ENCODE measurements at regions not wholly inside any gene's neighbourhood (a gene's known extent, or its start where the extent isn't known, plus 50 kb on each side); places are given as distances from the start of the nearest gene placed in this dataset.
"Not testable (repeated sequence)": the region's sequence is repeated elsewhere in the genome, so short reads cannot be mapped to it uniquely, and the experiment has no call there.

DNA sequence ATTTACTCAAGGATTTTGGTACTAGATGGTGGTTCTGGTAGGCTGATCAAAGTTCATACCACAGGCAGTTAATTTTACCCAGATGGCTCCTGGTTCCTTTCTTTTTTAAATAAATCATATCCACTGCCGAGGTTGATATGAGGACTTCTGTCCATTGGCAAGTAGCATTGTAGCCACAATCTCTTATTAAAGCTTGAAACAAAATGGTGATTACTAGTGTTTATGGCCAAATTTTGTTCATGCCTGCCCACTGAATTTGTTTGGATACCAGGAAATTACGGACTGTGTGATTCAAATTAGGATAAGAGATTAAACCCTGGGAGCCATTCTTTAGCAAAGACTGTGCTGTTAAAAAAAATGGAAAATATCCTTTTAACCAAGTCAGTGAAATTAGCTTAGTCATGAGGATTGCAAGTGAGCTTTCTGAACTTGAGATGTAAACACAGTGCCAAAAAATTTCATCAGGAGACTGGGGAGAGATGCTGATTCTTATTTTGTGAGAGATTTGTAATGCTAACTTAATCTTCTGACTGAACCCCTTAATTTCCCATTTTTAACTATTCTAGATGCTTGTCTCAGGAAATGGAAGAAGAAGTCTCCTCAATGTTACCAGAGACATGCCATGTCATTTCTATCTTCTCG, 893.5 kb upstream of the ADAMTS5 start:
- TF ChIP-seq POLR2A (IDR thresholded peaks at IDR 0.05): not testable (repeated sequence)
- TF ChIP-seq, protein P1, sequence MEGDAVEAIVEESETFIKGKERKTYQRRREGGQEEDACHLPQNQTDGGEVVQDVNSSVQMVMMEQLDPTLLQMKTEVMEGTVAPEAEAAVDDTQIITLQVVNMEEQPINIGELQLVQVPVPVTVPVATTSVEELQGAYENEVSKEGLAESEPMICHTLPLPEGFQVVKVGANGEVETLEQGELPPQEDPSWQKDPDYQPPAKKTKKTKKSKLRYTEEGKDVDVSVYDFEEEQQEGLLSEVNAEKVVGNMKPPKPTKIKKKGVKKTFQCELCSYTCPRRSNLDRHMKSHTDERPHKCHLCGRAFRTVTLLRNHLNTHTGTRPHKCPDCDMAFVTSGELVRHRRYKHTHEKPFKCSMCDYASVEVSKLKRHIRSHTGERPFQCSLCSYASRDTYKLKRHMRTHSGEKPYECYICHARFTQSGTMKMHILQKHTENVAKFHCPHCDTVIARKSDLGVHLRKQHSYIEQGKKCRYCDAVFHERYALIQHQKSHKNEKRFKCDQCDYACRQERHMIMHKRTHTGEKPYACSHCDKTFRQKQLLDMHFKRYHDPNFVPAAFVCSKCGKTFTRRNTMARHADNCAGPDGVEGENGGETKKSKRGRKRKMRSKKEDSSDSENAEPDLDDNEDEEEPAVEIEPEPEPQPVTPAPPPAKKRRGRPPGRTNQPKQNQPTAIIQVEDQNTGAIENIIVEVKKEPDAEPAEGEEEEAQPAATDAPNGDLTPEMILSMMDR (IDR thresholded peaks at IDR 0.05): not testable (repeated sequence)

All from vagina (tissue), 2 donors.